ENCODE measurements at regions not wholly inside any gene's neighbourhood (a gene's known extent, or its start where the extent isn't known, plus 50 kb on each side); places are given as distances from the start of the nearest gene placed in this dataset.

DNA sequence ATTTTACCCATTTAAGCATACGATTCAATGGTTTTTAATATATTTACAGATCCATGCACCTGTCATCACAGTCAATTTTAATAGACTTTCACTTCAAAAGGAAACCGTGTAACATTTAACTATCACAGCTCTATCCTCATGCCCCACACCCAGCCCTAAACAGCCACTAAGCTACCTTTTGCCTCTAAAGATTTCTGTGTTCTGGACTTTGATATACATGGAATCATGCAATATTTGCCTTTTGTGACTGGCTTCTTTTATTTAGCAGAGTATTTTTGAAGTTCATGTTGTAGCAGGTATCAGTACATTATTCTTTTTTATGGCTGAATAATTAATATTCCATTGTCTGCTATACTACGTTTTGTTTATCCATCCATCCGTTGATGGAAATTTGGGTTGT is 50.3 kb upstream of the STX16 start:
- Histone ChIP-seq H3K9me3 (ENCODE audit: control insufficient read depth, low read length) (no peaks in the 10 kb centered on the region), H3K36me3 (ENCODE audit: control insufficient read depth, insufficient read depth, low read length) (no peaks in the 10 kb centered on the region), H3K27ac (ENCODE audit: insufficient read depth, low read depth, low read length, poor library complexity, severe bottlenecking) (no peak overlapping the region), H3K4me3 (ENCODE audit: insufficient read depth, low read depth, low read length) (no peak overlapping the region), H3K4me1 (ENCODE audit: control insufficient read depth, insufficient read depth, low read length) (peaks cover 4% of the 10 kb centered on the region), H3K27me3 (ENCODE audit: control insufficient read depth, insufficient read depth, low read length, poor library complexity, severe bottlenecking) (no peaks in the 10 kb centered on the region)
- WGBS, 2 experiments = 92 to 95% methylated on average over 4 of the region's 4 CpGs

DNA sequence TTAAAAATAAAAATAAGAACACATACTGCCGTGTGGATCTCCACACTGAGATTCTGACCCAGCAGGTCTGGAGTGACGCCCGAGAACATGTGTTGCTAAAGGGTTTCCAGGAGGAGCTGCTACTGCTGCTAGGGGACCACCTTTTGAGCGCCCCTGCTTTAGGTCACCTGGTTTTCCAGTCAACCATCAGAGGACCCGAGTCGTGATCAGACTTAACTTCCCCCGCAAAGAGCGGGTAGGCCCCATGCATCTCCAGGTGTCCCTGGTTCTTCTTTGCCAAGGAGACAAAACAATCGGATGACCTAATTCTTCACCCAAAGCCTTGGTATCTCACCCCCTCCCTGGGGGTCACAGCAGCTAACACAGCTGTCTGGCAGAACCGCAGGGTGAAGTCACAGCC is 51.1 kb upstream of the STX16 start:
- no peak overlapping the region for H3K27ac ChIP-seq (ENCODE audit: insufficient read depth, low read depth, low read length, poor library complexity, severe bottlenecking)
- H3K4me1 ChIP-seq (ENCODE audit: control insufficient read depth, insufficient read depth, low read length) = peaks cover 4% of the 10 kb centered on the region
- H3K9me3 ChIP-seq (ENCODE audit: control insufficient read depth, low read length) = no peaks in the 10 kb centered on the region
- WGBS, 2 experiments = 90 to 93% methylated on average over 10 of the region's 10 CpGs
- no peaks in the 10 kb centered on the region for H3K36me3 ChIP-seq (ENCODE audit: control insufficient read depth, insufficient read depth, low read length)
- no peak overlapping the region for H3K4me3 ChIP-seq (ENCODE audit: insufficient read depth, low read depth, low read length)
- no peaks in the 10 kb centered on the region for H3K27me3 ChIP-seq (ENCODE audit: control insufficient read depth, insufficient read depth, low read length, poor library complexity, severe bottlenecking)

DNA sequence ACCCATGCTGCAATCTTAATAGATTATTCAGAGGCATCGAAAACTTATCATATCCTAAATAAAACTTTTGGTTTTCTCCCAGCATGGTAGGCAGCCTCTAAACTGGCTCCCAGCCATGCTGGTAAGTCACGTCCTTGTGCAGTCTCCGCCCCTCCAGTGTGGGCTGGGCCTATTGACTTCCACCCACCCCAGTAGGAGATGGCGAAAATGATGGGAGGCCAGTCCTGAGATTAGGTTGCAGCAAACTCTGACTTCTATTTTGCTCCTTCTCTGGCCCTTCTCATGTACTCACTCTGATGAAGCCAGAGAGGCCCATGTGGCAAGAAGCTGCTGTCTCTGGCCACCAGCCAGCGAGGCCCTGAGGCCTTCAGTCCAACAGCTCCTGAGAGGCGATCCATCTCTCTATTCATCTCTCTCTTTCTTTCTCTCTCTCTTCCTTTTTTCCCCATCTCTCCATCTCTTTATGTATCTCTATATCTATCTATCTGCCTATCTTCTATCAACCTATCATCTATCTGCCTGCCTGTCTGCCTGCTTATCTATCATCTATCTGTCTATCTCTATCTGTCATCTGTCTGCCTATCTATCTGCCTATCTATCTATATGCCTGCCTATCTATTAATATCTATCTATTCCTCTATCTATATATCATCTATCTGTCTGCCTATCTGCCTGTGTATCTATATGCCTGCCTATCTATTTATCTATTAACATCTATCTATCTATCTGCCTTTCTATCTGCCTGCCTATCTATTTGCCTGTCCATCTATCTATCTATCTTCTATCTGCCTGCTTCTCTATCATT is 52.7 kb upstream of the STX16 start:
- H3K27ac ChIP-seq (ENCODE audit: insufficient read depth, low read depth, low read length, poor library complexity, severe bottlenecking) = no peak overlapping the region
- H3K4me3 ChIP-seq (ENCODE audit: insufficient read depth, low read depth, low read length) = no peak overlapping the region
- no peaks in the 10 kb centered on the region for H3K27me3 ChIP-seq (ENCODE audit: control insufficient read depth, insufficient read depth, low read length, poor library complexity, severe bottlenecking)
- no peaks in the 10 kb centered on the region for H3K9me3 ChIP-seq (ENCODE audit: control insufficient read depth, low read length)
- H3K4me1 ChIP-seq (ENCODE audit: control insufficient read depth, insufficient read depth, low read length) = peaks cover 7% of the 10 kb centered on the region
- no peaks in the 10 kb centered on the region for H3K36me3 ChIP-seq (ENCODE audit: control insufficient read depth, insufficient read depth, low read length)
- 90 to 94% methylated on average over 6 of the region's 6 CpGs for WGBS, 2 experiments

DNA sequence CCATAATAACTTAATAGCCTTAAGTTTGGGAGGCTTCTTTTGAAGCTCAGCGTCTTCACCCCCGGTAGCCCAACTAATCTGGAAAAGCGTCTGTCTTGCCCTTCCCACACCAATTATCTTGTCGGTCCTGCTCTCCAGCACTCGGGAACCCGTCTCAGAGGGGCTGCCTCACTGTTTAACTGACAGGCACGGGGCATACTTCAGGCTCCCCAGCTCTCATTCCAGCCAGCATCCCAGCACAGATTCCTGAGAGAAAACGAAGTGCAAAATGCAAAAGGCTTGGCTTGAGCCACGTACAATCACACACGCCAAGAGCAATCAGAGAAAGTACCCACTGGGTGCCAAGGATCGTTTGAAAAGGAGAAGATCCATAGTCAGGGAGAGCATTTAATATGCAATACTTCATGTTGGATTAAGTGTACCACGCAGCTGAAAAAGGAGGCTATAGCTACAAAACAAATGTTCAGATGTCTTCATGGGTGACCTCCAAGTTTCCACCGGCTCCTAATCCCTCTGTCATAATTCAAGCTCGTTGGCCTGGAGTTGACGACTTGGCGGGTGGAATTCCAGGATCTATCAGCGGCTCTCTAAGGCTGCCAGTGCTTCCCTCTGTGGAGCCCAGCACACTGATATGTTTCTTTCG is 53.7 kb upstream of the STX16 start:
- H3K4me1 ChIP-seq (ENCODE audit: control insufficient read depth, insufficient read depth, low read length) = peaks cover 7% of the 10 kb centered on the region
- H3K4me3 ChIP-seq (ENCODE audit: insufficient read depth, low read depth, low read length) = no peak overlapping the region
- no peaks in the 10 kb centered on the region for H3K9me3 ChIP-seq (ENCODE audit: control insufficient read depth, low read length)
- WGBS, 2 experiments = 75 to 77% methylated on average over 18 of the region's 18 CpGs
- H3K36me3 ChIP-seq (ENCODE audit: control insufficient read depth, insufficient read depth, low read length) = no peaks in the 10 kb centered on the region
- H3K27ac ChIP-seq (ENCODE audit: insufficient read depth, low read depth, low read length, poor library complexity, severe bottlenecking) = peak overlapping the region; percentile 22
- no peaks in the 10 kb centered on the region for H3K27me3 ChIP-seq (ENCODE audit: control insufficient read depth, insufficient read depth, low read length, poor library complexity, severe bottlenecking)

DNA sequence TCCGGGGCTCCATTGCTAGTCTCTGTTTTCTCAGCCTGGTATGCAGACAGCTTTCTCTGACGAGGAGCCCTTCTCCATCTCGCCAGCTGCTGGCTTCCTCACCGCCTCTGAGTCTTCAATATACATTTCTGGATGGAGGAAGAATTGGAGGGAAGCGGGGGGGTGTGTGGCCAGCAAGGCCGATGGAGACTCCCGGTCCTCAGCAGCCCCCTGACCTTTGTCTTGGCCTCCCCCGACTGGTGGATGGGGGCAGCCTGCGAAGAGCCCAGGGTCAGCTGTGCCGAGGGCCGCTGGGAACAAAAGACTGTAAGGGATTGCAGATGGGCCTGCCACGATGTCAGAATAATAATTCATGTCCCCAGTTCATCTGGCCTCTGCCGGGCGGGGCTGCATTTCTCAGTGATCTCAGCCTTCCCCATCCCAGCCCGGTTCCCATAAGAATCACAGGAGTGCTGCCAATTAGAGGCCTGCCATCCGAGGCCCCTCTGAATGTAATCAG is 54.3 kb upstream of the STX16 start:
- Histone ChIP-seq H3K27me3 (ENCODE audit: control insufficient read depth, insufficient read depth, low read length, poor library complexity, severe bottlenecking) (no peaks in the 10 kb centered on the region), H3K27ac (ENCODE audit: insufficient read depth, low read depth, low read length, poor library complexity, severe bottlenecking) (peak overlapping the region; percentile 22), H3K4me3 (ENCODE audit: insufficient read depth, low read depth, low read length) (no peak overlapping the region), H3K4me1 (ENCODE audit: control insufficient read depth, insufficient read depth, low read length) (peaks cover 7% of the 10 kb centered on the region), H3K36me3 (ENCODE audit: control insufficient read depth, insufficient read depth, low read length) (no peaks in the 10 kb centered on the region), H3K9me3 (ENCODE audit: control insufficient read depth, low read length) (no peaks in the 10 kb centered on the region)
- 81 to 82% methylated on average over 16 of the region's 16 CpGs for WGBS, 2 experiments

DNA sequence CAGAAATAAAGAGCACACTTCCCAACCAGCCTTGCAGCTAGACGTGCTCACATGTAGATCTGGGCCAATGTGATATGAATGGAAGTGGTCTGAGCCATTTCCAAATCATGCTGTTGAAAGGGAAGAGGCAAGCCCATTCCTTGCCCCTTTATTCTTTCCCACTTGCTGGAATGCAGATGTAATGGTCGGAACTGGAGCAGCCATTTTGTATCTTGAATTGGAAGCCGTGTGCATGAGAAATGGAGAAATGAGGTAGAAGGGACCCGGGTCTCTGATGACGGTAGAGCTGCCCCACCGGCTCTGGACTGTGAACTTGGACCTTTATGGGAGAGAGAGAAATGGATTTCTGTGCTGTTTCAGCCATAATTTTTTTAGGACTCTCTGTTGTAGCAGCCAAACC is 54.8 kb upstream of the STX16 start:
- no peak overlapping the region for H3K27ac ChIP-seq (ENCODE audit: insufficient read depth, low read depth, low read length, poor library complexity, severe bottlenecking)

DNA sequence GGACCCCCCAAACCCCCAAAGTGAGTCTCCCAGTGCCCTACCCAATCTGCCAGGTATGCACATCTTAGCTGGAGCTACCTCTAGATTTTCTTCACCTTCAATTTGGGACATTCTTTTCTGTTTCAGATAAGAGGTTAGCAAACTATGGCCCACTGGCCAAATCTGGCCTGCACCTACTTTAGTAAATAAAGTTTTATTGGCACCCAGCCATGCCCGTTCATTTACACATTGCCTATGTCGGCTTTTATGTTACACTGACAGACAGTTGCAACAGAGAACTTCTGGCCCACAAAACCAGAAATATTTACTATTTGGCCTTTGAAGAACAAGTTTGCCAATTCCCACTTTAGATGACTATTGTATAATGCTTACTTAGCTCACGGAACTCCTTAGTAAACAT is 55.9 kb upstream of the STX16 start:
- peaks cover 8% of the 10 kb centered on the region for H3K4me1 ChIP-seq (ENCODE audit: control insufficient read depth, insufficient read depth, low read length)

More for the DNA sequence above, 54.8 kb upstream of the STX16 start:
- Histone ChIP-seq H3K9me3 (ENCODE audit: control insufficient read depth, low read length) (no peaks in the 10 kb centered on the region), H3K27me3 (ENCODE audit: control insufficient read depth, insufficient read depth, low read length, poor library complexity, severe bottlenecking) (no peaks in the 10 kb centered on the region), H3K4me3 (ENCODE audit: insufficient read depth, low read depth, low read length) (no peak overlapping the region), H3K36me3 (ENCODE audit: control insufficient read depth, insufficient read depth, low read length) (no peaks in the 10 kb centered on the region), H3K4me1 (ENCODE audit: control insufficient read depth, insufficient read depth, low read length) (peaks cover 7% of the 10 kb centered on the region)
- WGBS, 2 experiments = 80 to 84% methylated on average over 6 of the region's 6 CpGs

DNA sequence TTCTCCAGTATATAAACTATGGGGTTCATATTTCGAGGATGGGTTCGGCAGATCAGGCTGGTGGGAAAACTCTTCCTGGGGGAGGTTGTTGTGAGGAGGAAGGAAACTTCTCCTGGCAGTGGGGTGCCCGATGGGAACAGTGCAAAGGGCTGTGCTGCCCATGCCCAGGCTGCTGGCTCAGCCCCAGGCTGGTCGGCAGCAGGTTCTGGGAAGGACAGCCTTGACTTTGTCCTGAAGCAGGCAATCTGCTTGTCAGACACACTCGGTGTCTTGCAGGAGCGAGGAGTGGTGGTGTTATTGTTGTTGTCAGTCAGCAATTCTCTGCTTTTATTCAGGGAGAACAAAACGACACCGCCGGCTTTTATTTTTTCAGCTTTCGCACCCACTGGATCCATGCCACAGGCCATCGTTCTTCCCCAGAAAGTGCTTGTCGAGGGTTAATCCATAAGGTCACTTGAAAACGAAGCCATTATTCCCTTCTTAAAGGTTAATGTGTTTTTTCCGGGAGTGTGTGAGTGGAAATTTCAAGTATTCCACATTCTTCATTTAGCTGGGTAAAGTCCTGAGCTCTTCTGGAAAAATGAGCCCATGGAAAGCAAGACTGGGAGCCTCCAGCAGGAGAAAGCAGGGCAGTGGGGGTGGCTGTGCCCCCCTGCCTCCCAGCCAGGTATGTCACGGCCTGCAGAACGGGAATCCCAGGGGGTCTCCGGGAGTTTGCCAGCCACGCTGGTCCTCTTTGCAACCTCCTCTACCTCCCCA is 57.0 kb upstream of the STX16 start:
- peaks cover 11% of the 10 kb centered on the region for H3K4me1 ChIP-seq (ENCODE audit: control insufficient read depth, insufficient read depth, low read length)
- WGBS, 2 experiments = 76 to 78% methylated on average over 18 of the region's 18 CpGs

More for the DNA sequence above, 55.9 kb upstream of the STX16 start:
- Histone ChIP-seq H3K27ac (ENCODE audit: insufficient read depth, low read depth, low read length, poor library complexity, severe bottlenecking) (no peak overlapping the region), H3K4me3 (ENCODE audit: insufficient read depth, low read depth, low read length) (no peak overlapping the region), H3K9me3 (ENCODE audit: control insufficient read depth, low read length) (no peaks in the 10 kb centered on the region), H3K27me3 (ENCODE audit: control insufficient read depth, insufficient read depth, low read length, poor library complexity, severe bottlenecking) (no peaks in the 10 kb centered on the region), H3K36me3 (ENCODE audit: control insufficient read depth, insufficient read depth, low read length) (no peaks in the 10 kb centered on the region)
- WGBS, 2 experiments = 95 to 96% methylated on average over 2 to 3 of the region's 3 CpGs

DNA sequence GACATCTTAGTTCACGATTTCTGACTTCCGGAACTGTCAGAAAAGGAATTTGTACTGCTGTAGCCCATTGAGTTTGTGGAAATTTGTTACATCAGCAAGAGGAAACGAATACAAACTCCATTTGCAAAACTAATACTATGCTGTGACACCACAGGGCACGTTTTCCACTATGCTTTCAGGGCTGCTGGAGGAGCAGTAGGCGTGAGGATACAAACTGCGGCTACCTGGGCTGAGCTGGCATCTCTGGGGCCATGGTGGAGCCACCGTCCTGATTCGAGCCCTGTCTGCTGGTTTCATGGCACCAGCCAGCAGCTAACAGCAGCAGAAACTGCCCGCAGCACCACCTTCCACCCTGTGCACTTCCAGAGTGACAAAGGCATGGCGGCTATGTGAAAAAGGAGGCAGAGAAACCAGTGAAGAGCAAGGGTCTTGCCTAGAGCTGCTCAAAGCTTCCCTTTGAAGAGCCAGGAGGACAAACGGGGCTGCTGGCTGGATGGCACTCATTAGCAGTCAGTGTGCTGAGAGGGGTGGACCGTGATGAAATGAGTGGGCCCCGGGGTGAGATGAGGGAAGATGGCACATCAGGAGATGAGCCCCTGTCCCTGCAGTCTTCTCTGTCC is 58.9 kb upstream of the STX16 start:
- H3K4me1 ChIP-seq (ENCODE audit: control insufficient read depth, insufficient read depth, low read length) = peaks cover 7% of the 10 kb centered on the region
- WGBS, 2 experiments = 84 to 86% methylated on average over 13 of the region's 13 CpGs
- no peaks in the 10 kb centered on the region for H3K27me3 ChIP-seq (ENCODE audit: control insufficient read depth, insufficient read depth, low read length, poor library complexity, severe bottlenecking)

More for the DNA sequence above, 57.0 kb upstream of the STX16 start:
- no peaks in the 10 kb centered on the region for H3K9me3 ChIP-seq (ENCODE audit: control insufficient read depth, low read length)
- H3K4me3 ChIP-seq (ENCODE audit: insufficient read depth, low read depth, low read length) = no peak overlapping the region
- H3K36me3 ChIP-seq (ENCODE audit: control insufficient read depth, insufficient read depth, low read length) = no peaks in the 10 kb centered on the region
- no peak overlapping the region for H3K27ac ChIP-seq (ENCODE audit: insufficient read depth, low read depth, low read length, poor library complexity, severe bottlenecking)
- no peaks in the 10 kb centered on the region for H3K27me3 ChIP-seq (ENCODE audit: control insufficient read depth, insufficient read depth, low read length, poor library complexity, severe bottlenecking)

More for the DNA sequence above, 58.9 kb upstream of the STX16 start:
- Histone ChIP-seq H3K36me3 (ENCODE audit: control insufficient read depth, insufficient read depth, low read length) (no peaks in the 10 kb centered on the region), H3K4me3 (ENCODE audit: insufficient read depth, low read depth, low read length) (no peak overlapping the region), H3K27ac (ENCODE audit: insufficient read depth, low read depth, low read length, poor library complexity, severe bottlenecking) (no peak overlapping the region), H3K9me3 (ENCODE audit: control insufficient read depth, low read length) (no peaks in the 10 kb centered on the region)
